SK-N-SH (cell line): ENCODE measurements at regions not wholly inside any gene's neighbourhood (a gene's known extent, or its start where the extent isn't known, plus 50 kb on each side); places are given as distances from the start of the nearest gene placed in this dataset.
A peak's percentile ranks its signal among the peaks of the same experiment; 100 is the strongest.

ENCODE experiments used
- CTCF ChIA-PET: fragments of 300-600, 350-600 bp; formaldehyde crosslinking; extraction: SDS; loops from one replicate; lab custom pipeline; 2021; lab: Yijun Ruan, JAX
- POLR2A ChIA-PET: fragments of 350-600 bp; sonication (Branson Sonifier 250); formaldehyde crosslinking; extraction: SDS; loops from one replicate; lab custom pipeline; 2020; ENCODE audit warnings: antibody characterized with exemption, inconsistent platforms; lab: Yijun Ruan, JAX
- DNase-seq: peaks from one replicate; pipeline ENCODE4 v3.0.0; 2012
- H2AFZ ChIP-seq: fragments of 200-600 bp; sonication (generic); 2 replicates; pipeline ENCODE4 v1.8.1; 2016; ENCODE audit warnings: antibody characterized with exemption, mild to moderate bottlenecking, low read depth
- H3F3A ChIP-seq: fragments of 200-600 bp; sonication (generic); replicated peaks from 2 replicates; pipeline ENCODE3; 2016; ENCODE audit warnings: antibody characterized with exemption, mild to moderate bottlenecking; ENCODE audit not compliant: insufficient read depth
- H3K27ac ChIP-seq, 2 experiments: fragments of 200-500 bp in 1 of 2; fragments of 200-600 bp in 1 of 2; sonication (Bioruptor generic) in 1 of 2; sonication (generic), shearing (Covaris generic) in 1 of 2; 2 replicates each; pipeline versions ENCODE4 v1.5.1 to v1.6.1; 2014 to 2016; ENCODE audit warnings: low read depth in 2 of 2, inconsistent platforms in 1 of 2, low read length in 1 of 2, mild to moderate bottlenecking in 1 of 2, mixed read lengths in 1 of 2
- H3K27me3 ChIP-seq: fragments of 200-600 bp; sonication (generic), shearing (Covaris generic); 2 replicates; pipeline ENCODE4 v1.6.1; 2016; ENCODE audit warnings: mixed run types; ENCODE audit not compliant: insufficient read depth
- H3K36me3 ChIP-seq, 2 experiments: fragments of 200-500 bp in 1 of 2; fragments of 200-600 bp in 1 of 2; sonication (Bioruptor generic) in 1 of 2; sonication (generic) in 1 of 2; replicated peaks in 1 of 2; 2 replicates each; pipeline versions ENCODE3 to v1.5.1; 2014 to 2016; ENCODE audit warnings: low read length in 1 of 2, mild to moderate bottlenecking in 1 of 2; ENCODE audit not compliant: insufficient read depth in 2 of 2, control insufficient read depth in 1 of 2
- H3K4me1 ChIP-seq, 2 experiments: fragments of 200-500 bp in 1 of 2; fragments of 200-600 bp in 1 of 2; sonication (Bioruptor generic) in 1 of 2; sonication (generic), shearing (Covaris generic) in 1 of 2; 2 replicates each; pipeline versions ENCODE4 v1.5.1 to v1.6.1; 2014 to 2016; ENCODE audit warnings: low read depth in 1 of 2, low read length in 1 of 2, mixed run types in 1 of 2; ENCODE audit not compliant: insufficient read depth in 2 of 2, control insufficient read depth in 1 of 2
- H3K4me2 ChIP-seq: fragments of 200-600 bp; sonication (generic), shearing (Covaris generic); 2 replicates; pipeline ENCODE4 v1.6.1; 2017; ENCODE audit warnings: mixed run types
- H3K4me3 ChIP-seq, 2 experiments: fragments of 200-500 bp in 1 of 2; fragments of 200-600 bp in 1 of 2; sonication (Bioruptor generic) in 1 of 2; sonication (generic), shearing (Covaris generic) in 1 of 2; 2 replicates each; pipeline versions ENCODE4 v1.5.1 to v1.8.1; 2014 to 2016; ENCODE audit warnings: low read depth in 2 of 2, inconsistent platforms in 1 of 2, low read length in 1 of 2, mild to moderate bottlenecking in 1 of 2, mixed read lengths in 1 of 2, moderate library complexity in 1 of 2
- H3K79me2 ChIP-seq: fragments of 200-600 bp; sonication (generic); 2 replicates; pipeline ENCODE4 v1.8.1; 2017; ENCODE audit warnings: mild to moderate bottlenecking; ENCODE audit not compliant: insufficient read depth
- H3K9ac ChIP-seq: fragments of 200-600 bp; sonication (generic); 2 replicates; pipeline ENCODE4 v1.6.1; 2017; ENCODE audit warnings: mixed run types
- H3K9me2 ChIP-seq: fragments of 200-600 bp; sonication (generic); 2 replicates; pipeline ENCODE4 v1.6.1; 2017; ENCODE audit warnings: mixed run types
- H3K9me3 ChIP-seq: fragments of 200-600 bp; sonication (generic); 2 replicates; pipeline ENCODE4 v1.6.1; 2017; ENCODE audit warnings: mixed run types, mild to moderate bottlenecking, moderate library complexity
- H4K20me1 ChIP-seq: fragments of 200-600 bp; sonication (generic); 2 replicates; pipeline ENCODE4 v1.6.1; 2017; ENCODE audit warnings: mild to moderate bottlenecking, mixed run types; ENCODE audit not compliant: insufficient read depth
- MEF2A ChIP-seq: IDR thresholded peaks from 2 replicates; pipeline ENCODE4 v1.4.0; 2012; ENCODE audit warnings: low read depth, borderline replicate concordance
- NFIC ChIP-seq: IDR thresholded peaks from 2 replicates; pipeline ENCODE4 v1.4.0; 2012; ENCODE audit warnings: borderline replicate concordance
- NRF1 ChIP-seq: IDR thresholded peaks from 2 replicates; pipeline ENCODE4 v1.6.1; 2012; ENCODE audit warnings: low read depth, mild to moderate bottlenecking, low read length
- POLR2AphosphoS5 ChIP-seq: IDR thresholded peaks from 2 replicates; pipeline ENCODE4 v1.6.1; 2012; ENCODE audit warnings: low read depth, low read length
- RAD21 ChIP-seq: IDR thresholded peaks from 2 replicates; pipeline ENCODE4 v1.6.1; 2012; ENCODE audit warnings: mild to moderate bottlenecking, low read length
- RXRA ChIP-seq: IDR thresholded peaks from 2 replicates; pipeline ENCODE4 v1.4.0; 2012; ENCODE audit warnings: low read depth, mild to moderate bottlenecking, borderline replicate concordance
- TEAD4 ChIP-seq: IDR thresholded peaks from 2 replicates; pipeline ENCODE4 v1.4.0; 2012; ENCODE audit warnings: mild to moderate bottlenecking, borderline replicate concordance; ENCODE audit not compliant: insufficient read depth
- YY1 ChIP-seq: IDR thresholded peaks from 2 replicates; pipeline ENCODE4 v1.4.0; 2012; ENCODE audit warnings: low read depth, mild to moderate bottlenecking
- WGBS: methylation state at CpG from one replicate; pipeline ENCODE4 v1.1.6; 2017; ENCODE audit warnings: low lambda C conversion rate; 5-methylcytosine and 5-hydroxymethylcytosine counted together
- TF ChIP-seq, protein P1 (sequence below): fragments of 200-600 bp; sonication (generic); IDR thresholded peaks from 2 replicates; pipeline ENCODE4 v1.6.1; 2017; ENCODE audit warnings: antibody characterized with exemption, mild to moderate bottlenecking, moderate library complexity
- TF ChIP-seq, protein P2 (sequence below): IDR thresholded peaks from 2 replicates; pipeline ENCODE4 v1.4.0; 2012; ENCODE audit warnings: low read depth, borderline replicate concordance
- TF ChIP-seq, protein P3 (sequence below): IDR thresholded peaks from 2 replicates; pipeline ENCODE4 v1.4.0; 2012; ENCODE audit warnings: low read depth

GRCh38 chr16:17691106-17691898 is 220.5 kb upstream of the XYLT1 start:
- peaks cover 0 to 13% of the 10 kb centered on the region in 2 experiments; a peak in 2 of 4 replicates for H3K4me1 ChIP-seq
- no peaks in the 10 kb centered on the region for H3F3A ChIP-seq
- no peaks in the 10 kb centered on the region for H3K79me2 ChIP-seq
- H3K36me3 ChIP-seq: no peaks in the 10 kb centered on the region
- H3K4me2 ChIP-seq: no peak overlapping the region
- H3K27me3 ChIP-seq: peaks cover 5% of the 10 kb centered on the region
- peak overlapping the region in 1 of 2 experiments; percentile 87; a peak in 1 of 4 replicates for H3K27ac ChIP-seq
- POLR2A ChIA-PET: interaction anchor here (1.0 kb wide), 1 partner anchor 15 kb away, joined by 3 read pairs; no protein-coding TSS in a partner anchor
- CTCF ChIA-PET: interaction anchor here (1.0 to 2.5 kb wide), 3 partner anchors 75 to 96 kb away, joined by 3 to 7 read pairs (median 3); no protein-coding TSS in a partner anchor
- H2AFZ ChIP-seq: no peak overlapping the region
- 58% methylated on average over 7 of the region's 7 CpGs for WGBS
- no peak for DNase-seq
- no peaks in the 10 kb centered on the region for H4K20me1 ChIP-seq
- no peaks in the 10 kb centered on the region for H3K9me2 ChIP-seq
- no peak overlapping the region for H3K4me3 ChIP-seq
- H3K9ac ChIP-seq: no peak overlapping the region
- TF ChIP-seq RAD21: no peak
- TF ChIP-seq, protein P1, sequence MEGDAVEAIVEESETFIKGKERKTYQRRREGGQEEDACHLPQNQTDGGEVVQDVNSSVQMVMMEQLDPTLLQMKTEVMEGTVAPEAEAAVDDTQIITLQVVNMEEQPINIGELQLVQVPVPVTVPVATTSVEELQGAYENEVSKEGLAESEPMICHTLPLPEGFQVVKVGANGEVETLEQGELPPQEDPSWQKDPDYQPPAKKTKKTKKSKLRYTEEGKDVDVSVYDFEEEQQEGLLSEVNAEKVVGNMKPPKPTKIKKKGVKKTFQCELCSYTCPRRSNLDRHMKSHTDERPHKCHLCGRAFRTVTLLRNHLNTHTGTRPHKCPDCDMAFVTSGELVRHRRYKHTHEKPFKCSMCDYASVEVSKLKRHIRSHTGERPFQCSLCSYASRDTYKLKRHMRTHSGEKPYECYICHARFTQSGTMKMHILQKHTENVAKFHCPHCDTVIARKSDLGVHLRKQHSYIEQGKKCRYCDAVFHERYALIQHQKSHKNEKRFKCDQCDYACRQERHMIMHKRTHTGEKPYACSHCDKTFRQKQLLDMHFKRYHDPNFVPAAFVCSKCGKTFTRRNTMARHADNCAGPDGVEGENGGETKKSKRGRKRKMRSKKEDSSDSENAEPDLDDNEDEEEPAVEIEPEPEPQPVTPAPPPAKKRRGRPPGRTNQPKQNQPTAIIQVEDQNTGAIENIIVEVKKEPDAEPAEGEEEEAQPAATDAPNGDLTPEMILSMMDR: no peak
- no peak for TF ChIP-seq TEAD4
- TF ChIP-seq NRF1: no peak
- TF ChIP-seq, protein P2, sequence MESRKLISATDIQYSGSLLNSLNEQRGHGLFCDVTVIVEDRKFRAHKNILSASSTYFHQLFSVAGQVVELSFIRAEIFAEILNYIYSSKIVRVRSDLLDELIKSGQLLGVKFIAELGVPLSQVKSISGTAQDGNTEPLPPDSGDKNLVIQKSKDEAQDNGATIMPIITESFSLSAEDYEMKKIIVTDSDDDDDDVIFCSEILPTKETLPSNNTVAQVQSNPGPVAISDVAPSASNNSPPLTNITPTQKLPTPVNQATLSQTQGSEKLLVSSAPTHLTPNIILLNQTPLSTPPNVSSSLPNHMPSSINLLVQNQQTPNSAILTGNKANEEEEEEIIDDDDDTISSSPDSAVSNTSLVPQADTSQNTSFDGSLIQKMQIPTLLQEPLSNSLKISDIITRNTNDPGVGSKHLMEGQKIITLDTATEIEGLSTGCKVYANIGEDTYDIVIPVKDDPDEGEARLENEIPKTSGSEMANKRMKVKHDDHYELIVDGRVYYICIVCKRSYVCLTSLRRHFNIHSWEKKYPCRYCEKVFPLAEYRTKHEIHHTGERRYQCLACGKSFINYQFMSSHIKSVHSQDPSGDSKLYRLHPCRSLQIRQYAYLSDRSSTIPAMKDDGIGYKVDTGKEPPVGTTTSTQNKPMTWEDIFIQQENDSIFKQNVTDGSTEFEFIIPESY: no peak
- no peak for TF ChIP-seq POLR2AphosphoS5
- no peak for TF ChIP-seq NFIC
- no peak for TF ChIP-seq RXRA
- TF ChIP-seq MEF2A: no peak
- no peak for TF ChIP-seq YY1
- TF ChIP-seq, protein P3, sequence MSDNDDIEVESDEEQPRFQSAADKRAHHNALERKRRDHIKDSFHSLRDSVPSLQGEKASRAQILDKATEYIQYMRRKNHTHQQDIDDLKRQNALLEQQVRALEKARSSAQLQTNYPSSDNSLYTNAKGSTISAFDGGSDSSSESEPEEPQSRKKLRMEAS: no peak
- no peaks in the 10 kb centered on the region for H3K9me3 ChIP-seq

DNA sequence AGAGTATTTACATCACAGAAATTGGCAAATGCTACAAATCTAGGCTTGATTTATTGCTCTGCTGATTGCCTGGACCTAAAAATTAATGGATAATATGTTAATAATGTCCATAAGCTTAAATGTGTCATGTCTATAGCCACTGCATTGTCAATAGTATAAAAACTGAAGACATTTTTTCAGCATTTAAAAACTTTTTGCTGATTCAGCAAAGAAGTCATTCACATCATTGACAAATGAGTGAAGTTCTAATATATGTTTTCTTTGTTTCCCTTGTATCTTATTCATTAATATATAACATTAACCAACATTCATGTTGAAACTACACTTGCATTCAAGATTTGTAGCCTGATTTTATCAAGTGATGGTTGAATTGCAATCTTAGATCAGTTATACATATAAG is 214.7 kb upstream of the XYLT1 start:
- Histone ChIP-seq H3K9ac (no peak overlapping the region), H3K4me3 (no peak overlapping the region), H3K4me1 (peaks cover 0 to 21% of the 10 kb centered on the region in 2 experiments; a peak in 2 of 4 replicates), H2AFZ (no peak overlapping the region), H3K36me3 (no peaks in the 10 kb centered on the region), H3K27me3 (peaks cover 5% of the 10 kb centered on the region; the same call in 1 of the 2 replicates), H3K4me2 (no peak overlapping the region), H3K9me2 (no peaks in the 10 kb centered on the region), H4K20me1 (no peaks in the 10 kb centered on the region), H3K27ac (no peak overlapping the region; a peak in 1 of 4 replicates), H3K79me2 (no peaks in the 10 kb centered on the region), H3K9me3 (no peaks in the 10 kb centered on the region), H3F3A (no peaks in the 10 kb centered on the region)
- POLR2A ChIA-PET: no interaction called here
- CTCF ChIA-PET: no interaction called here
- TF ChIP-seq YY1: no peak
- no peak for TF ChIP-seq RXRA
- no peak for DNase-seq
